GM12878 (cell line): ENCODE measurements at regions not wholly inside any gene's neighbourhood (a gene's known extent, or its start where the extent isn't known, plus 50 kb on each side); places are given as distances from the start of the nearest gene placed in this dataset.

Experiments
- CREM ChIP-seq: IDR thresholded peaks from 2 replicates; pipeline ENCODE4 v1.6.1; 2014; ENCODE audit warnings: antibody characterized with exemption, low read depth
- NR2F1 ChIP-seq: fragments of 450-650 bp; conservative IDR thresholded peaks from 2 replicates; pipeline ENCODE4 v1.6.1; 2017; ENCODE audit warnings: mild to moderate bottlenecking
- RFX5 ChIP-seq: IDR thresholded peaks from 2 replicates; pipeline ENCODE4 v1.6.1; 2011; ENCODE audit warnings: low read depth, low read length, improper control_type of control experiment
- SP1 ChIP-seq: IDR thresholded peaks from one replicate; pipeline ENCODE4 v1.6.1; 2011; ENCODE audit warnings: low read depth, low read length
- SUZ12 ChIP-seq: fragments of 200-600 bp; sonication (generic); IDR thresholded peaks from one replicate; pipeline ENCODE4 v1.6.1; 2018; ENCODE audit warnings: antibody characterized with exemption, mild to moderate bottlenecking; ENCODE audit not compliant: unreplicated experiment
- TF ChIP-seq, protein P1 (sequence below): fragments of 450-650 bp; formaldehyde crosslinking; IDR thresholded peaks from 2 replicates; pipeline ENCODE4 v1.5.0; 2022; ENCODE audit warnings: mild to moderate bottlenecking, missing genetic modification characterization
- TF ChIP-seq, protein P2 (sequence below): IDR thresholded peaks from 2 replicates; pipeline ENCODE4 v1.6.1; 2012; ENCODE audit warnings: low read depth, low read length, improper control_type of control experiment
- TF ChIP-seq, protein P3 (sequence below): IDR thresholded peaks from 2 replicates; pipeline ENCODE4 v1.6.1; 2012; ENCODE audit warnings: mild to moderate bottlenecking, low read depth, low read length

DNA sequence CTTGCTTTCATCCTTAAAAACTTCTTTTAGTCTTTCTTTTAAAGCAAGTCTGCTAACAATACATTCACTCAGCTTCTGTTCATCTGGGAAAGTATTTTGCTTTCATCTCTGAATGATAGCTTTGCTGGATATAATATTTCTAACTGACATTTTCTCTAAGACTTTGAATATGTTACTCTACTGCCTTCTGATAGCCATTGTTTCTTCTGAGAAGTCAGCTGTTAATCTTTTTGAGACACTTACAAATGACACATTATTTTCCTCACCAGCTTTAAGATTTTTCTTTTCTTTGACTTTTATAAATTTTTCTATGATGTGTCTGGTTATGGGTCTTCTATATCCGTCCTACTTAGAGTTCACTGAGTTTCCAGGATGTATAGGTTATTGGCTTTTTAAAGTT, 643.1 kb downstream of the KCNA4 start:
- no peak for TF ChIP-seq RFX5
- TF ChIP-seq SUZ12 = no peak
- no peak for TF ChIP-seq SP1
- TF ChIP-seq, protein P1, sequence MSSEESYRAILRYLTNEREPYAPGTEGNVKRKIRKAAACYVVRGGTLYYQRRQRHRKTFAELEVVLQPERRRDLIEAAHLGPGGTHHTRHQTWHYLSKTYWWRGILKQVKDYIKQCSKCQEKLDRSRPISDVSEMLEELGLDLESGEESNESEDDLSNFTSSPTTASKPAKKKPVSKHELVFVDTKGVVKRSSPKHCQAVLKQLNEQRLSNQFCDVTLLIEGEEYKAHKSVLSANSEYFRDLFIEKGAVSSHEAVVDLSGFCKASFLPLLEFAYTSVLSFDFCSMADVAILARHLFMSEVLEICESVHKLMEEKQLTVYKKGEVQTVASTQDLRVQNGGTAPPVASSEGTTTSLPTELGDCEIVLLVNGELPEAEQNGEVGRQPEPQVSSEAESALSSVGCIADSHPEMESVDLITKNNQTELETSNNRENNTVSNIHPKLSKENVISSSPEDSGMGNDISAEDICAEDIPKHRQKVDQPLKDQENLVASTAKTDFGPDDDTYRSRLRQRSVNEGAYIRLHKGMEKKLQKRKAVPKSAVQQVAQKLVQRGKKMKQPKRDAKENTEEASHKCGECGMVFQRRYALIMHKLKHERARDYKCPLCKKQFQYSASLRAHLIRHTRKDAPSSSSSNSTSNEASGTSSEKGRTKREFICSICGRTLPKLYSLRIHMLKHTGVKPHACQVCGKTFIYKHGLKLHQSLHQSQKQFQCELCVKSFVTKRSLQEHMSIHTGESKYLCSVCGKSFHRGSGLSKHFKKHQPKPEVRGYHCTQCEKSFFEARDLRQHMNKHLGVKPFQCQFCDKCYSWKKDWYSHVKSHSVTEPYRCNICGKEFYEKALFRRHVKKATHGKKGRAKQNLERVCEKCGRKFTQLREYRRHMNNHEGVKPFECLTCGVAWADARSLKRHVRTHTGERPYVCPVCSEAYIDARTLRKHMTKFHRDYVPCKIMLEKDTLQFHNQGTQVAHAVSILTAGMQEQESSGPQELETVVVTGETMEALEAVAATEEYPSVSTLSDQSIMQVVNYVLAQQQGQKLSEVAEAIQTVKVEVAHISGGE (CRISPR knock-in tag) = no peak
- no peak for TF ChIP-seq NR2F1
- TF ChIP-seq, protein P2, sequence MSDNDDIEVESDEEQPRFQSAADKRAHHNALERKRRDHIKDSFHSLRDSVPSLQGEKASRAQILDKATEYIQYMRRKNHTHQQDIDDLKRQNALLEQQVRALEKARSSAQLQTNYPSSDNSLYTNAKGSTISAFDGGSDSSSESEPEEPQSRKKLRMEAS = no peak
- TF ChIP-seq, protein P3, sequence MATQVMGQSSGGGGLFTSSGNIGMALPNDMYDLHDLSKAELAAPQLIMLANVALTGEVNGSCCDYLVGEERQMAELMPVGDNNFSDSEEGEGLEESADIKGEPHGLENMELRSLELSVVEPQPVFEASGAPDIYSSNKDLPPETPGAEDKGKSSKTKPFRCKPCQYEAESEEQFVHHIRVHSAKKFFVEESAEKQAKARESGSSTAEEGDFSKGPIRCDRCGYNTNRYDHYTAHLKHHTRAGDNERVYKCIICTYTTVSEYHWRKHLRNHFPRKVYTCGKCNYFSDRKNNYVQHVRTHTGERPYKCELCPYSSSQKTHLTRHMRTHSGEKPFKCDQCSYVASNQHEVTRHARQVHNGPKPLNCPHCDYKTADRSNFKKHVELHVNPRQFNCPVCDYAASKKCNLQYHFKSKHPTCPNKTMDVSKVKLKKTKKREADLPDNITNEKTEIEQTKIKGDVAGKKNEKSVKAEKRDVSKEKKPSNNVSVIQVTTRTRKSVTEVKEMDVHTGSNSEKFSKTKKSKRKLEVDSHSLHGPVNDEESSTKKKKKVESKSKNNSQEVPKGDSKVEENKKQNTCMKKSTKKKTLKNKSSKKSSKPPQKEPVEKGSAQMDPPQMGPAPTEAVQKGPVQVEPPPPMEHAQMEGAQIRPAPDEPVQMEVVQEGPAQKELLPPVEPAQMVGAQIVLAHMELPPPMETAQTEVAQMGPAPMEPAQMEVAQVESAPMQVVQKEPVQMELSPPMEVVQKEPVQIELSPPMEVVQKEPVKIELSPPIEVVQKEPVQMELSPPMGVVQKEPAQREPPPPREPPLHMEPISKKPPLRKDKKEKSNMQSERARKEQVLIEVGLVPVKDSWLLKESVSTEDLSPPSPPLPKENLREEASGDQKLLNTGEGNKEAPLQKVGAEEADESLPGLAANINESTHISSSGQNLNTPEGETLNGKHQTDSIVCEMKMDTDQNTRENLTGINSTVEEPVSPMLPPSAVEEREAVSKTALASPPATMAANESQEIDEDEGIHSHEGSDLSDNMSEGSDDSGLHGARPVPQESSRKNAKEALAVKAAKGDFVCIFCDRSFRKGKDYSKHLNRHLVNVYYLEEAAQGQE = no peak
- no peak for TF ChIP-seq CREM
